Gastroesophageal sphincter (tissue), 3 donors: ENCODE measurements at regions not wholly inside any gene's neighbourhood (a gene's known extent, or its start where the extent isn't known, plus 50 kb on each side); places are given as distances from the start of the nearest gene placed in this dataset.

ENCODE experiments used
- CTCF ChIP-seq, 4 experiments: fragments of 200-600 bp in 2 of 4; fragments of 450-650 bp in 2 of 4; sonication (generic) in 1 of 4; IDR thresholded peaks; one replicate each; pipeline ENCODE4 v1.5.1; 2017 to 2019; ENCODE audit warnings: antibody characterized with exemption in 4 of 4, mild to moderate bottlenecking in 2 of 4, moderate library complexity in 2 of 4
- EP300 ChIP-seq: sonication (generic); formaldehyde crosslinking; IDR thresholded peaks from one replicate; pipeline ENCODE4 v1.6.1; 2017; ENCODE audit warnings: antibody characterized with exemption, mild to moderate bottlenecking

- TF ChIP-seq EP300 (no peak), CTCF (IDR thresholded peaks at IDR 0.05) (no peak)
Observed at GRCh38 chr2:228878138-228878537, 392.9 kb downstream of the PID1 start.
